NCI-H345 treated with DMSO at 0.1 percent for 48 hours (cell line): ENCODE measurements at regions not wholly inside any gene's neighbourhood (a gene's known extent, or its start where the extent isn't known, plus 50 kb on each side); places are given as distances from the start of the nearest gene placed in this dataset.

Experiments
- DNase-seq: peaks from one replicate; lab custom pipeline; 2025; ENCODE audit not compliant: unreplicated experiment; lab: John Stamatoyannopoulos, UW

- DNase-seq = no peak
These were observed 847.7 kb upstream of the INTU start for GRCh38 chr4:126784966-126785580.

DNA sequence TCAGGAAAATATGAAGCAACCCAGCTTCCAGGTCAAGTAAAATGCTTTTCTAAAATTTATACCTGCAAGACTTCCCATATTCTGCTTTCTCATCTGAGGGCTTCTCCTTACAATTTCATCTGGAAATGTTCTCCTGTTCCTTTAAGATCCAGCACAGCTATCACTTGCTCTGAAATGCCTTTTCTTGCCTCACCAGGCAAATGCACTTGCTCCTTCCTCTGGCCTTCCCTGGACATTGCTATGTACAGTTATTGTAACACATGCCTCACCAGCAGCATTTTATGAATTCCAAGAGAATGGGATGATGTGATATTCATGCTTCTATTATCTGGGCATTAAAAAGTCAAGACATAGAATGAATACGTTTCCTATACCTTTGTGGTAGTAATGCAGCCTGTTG lies 842.1 kb upstream of the INTU start:
- no peak for DNase-seq

GRCh38 chr4:126794363-126794762 lies 838.4 kb upstream of the INTU start:
- no peak for DNase-seq

DNA sequence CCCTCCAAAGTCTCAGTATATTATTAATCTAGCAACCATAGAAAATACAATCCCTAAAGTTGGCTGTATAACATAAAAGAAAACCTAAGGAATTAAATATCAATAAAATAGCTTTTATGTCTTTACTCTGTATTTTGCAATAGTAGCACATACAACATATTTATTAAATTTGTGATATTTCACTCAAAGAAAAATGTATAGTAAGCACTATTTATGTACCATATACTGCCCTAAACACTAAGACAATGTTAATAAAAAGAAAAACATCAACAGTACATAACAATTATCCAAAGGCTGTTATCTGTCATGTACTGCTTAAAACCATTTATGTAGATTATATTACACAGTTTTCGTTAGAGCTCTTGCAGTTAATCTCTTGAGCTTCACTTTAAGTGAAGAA lies 834.5 kb upstream of the INTU start:
- DNase-seq = no peak

DNA sequence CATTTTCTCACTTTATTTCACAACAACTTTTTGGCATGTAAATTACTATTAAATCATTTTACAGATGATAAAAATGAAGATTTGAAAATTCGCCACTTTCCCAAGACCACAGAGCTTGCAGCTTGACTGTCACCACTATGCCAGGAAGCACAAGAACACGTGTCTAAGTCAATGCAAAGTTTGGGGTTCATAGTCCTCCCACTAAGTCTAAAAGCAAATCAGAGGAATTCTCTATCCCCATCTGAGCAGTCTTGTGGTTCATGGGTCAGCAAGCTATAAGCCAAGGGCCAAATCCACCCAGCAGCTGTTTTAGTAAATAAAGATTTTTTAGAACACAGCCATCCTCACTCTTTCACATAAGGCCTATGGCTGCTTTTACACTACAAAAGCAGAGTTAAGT lies 833.3 kb upstream of the INTU start:
- DNase-seq = no peak

- DNase-seq = no peak
These were observed 832.7 kb upstream of the INTU start for GRCh38 chr4:126799971-126800574.

DNA sequence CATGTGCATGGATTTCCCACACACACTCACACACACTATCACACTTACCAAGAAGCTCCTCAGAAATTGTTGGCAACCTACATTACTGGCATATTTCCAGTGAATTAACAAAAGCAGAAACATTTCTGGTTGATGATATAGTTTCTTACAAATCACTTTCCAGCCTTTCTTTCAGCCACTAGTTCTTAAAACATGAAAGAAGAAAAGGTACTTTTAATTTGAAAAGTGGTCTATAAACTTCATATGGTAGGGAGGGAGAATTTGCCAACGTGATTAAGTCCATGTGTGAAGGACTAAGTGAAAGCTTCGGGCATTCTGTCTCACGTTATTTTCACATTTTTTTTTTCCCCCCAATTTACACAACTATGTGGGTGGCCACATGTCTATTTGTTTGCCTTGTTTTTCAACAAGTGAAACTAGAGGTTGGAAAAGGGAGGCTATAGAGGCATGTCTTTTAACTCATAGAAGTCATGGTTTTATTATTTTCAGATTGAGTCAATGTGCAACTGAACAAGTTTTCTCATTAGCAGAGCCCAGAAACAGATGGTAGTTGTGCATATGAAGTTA lies 832.1 kb upstream of the INTU start:
- no peak for DNase-seq

DNA sequence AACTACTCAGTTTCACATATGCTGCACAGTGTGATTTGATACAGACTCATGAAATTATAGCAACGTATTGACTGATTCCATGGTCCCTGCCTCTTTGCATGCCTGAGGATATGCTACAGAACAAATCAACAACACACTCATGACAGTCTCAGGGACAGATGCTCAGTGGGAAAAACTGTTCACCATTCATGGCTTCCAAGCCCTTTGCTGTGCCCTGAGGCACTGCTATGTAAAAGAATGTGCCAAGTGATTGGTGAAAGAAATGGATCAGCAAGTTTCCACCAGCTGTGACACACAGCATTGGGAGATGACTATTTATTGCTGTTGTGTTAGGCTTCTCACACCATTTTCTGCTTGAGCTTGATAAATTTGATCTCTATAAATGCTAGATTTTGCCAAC lies 825.6 kb upstream of the INTU start:
- DNase-seq = no peak

DNA sequence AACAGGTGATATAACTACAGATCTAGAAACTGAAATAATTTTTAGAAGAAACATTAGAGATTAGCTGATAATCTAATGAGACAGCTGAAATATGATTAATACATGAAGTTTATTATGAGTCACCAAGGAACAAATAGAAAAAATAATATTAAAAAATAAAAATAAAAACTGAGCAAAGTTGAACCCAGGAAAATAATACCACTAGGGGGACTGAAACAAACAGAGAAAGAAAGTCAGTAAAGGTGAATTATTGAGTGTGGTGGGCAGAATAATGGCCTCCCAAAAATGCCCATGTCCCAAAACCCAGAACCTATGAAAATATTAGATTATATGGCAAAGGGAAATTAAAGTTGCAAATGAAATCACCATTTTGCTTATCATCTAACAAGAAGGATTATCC lies 820.7 kb upstream of the INTU start:
- DNase-seq = no peak

DNA sequence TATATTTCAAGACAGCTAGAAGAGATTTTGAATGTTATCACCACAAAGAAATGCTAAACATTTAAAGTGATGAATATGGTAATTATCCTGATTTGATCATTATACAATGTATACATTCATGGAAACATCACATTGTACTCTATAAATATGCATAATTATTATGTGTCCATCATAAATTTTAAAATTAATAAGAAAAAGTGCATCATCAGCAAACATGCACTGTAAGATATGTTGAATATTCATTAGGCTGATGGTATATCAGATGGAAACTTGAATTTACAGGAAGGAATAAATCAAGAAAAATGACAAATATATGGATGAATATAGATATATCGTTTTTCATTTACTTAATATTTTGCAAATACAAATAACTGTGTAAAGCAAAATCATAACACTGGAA lies 812.1 kb upstream of the INTU start:
- DNase-seq = no peak

DNA sequence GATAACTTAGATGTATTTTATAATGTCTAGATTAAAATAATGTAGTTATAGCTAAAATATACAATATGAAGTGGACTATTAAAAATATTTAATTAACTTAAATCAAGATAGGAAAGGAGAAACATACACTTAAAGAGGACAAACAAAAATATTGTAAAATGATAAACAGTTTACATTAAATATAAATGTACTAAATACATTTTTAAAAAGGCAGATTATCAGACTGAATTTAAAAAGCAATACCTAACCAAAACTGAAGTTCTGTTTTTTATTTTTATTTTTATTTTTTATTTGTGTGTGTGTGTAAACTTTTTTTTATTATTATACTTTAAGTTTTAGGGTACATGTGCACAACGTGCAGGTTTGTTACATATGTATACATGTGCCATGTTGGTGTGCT lies 811.6 kb upstream of the INTU start:
- DNase-seq = no peak

DNA sequence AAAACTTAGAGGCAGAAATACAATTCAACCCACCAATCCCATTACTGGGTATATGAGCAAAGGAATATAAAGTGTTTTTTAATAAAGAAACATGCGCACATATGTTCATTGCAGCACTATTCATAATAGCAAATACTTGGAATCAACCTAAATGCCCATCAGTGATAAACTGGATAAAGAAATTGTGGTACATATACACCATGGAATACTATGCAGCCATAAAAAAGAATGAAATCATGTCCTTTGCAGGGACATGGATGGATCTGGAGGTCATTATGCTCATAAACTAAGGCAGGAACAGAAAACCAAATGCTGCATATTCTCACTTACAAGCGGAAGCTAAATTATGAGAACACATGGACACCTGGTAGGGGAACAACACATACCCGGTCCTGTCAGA lies 807.7 kb upstream of the INTU start:
- DNase-seq = no peak

- DNase-seq = no peak
These were observed 805.1 kb upstream of the INTU start for GRCh38 chr4:126827669-126828068.

DNA sequence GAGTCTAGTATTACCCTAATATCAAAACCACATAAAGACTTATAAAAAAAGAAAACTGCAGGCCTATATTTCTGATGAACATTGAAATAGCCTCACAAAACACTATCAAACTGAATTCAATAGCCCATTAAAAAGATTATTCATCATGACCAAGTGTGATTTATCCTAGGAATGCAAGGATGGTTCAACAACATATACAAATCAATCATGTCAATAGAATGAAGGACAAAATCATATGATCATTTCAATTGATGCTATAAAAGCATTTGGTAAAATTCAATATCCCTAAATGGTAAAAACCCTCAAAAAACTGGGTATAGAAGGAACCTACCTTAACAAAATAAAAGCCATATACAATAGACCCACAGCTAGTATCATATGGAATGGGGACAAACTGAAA lies 797.9 kb upstream of the INTU start:
- no peak for DNase-seq

DNA sequence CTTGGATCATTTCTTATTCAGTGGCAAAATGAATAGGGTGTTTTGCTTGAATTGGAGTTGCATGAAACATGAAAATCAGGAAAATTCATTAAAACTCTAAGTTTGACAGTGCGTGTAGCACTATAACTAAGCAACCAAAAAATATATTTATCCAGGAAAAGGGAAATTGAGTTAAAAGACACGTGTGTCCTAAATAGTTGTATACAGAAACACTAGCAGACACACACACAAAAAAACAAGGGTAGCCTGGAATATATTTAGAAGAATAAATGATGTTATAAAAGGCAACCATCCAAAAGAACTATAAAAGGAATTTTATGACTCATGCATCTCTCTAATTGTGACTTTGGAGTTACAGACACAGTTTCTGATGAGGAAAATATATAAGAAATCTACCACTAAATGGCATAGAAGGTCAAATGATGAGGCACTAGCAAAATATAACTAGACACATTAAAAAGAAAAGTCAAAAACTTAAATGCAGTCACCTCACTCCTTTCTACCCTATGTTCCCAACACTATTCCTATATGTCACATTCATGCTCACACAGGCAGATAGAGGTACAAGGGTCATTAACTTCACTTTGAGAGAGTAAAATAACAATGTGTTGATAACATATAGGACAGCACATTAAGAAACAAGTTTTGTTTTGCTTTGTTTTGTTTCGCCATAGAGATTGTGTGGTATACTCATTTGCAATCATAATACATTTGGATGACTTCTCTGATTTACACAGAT lies 793.6 kb upstream of the INTU start:
- DNase-seq = no peak

DNA sequence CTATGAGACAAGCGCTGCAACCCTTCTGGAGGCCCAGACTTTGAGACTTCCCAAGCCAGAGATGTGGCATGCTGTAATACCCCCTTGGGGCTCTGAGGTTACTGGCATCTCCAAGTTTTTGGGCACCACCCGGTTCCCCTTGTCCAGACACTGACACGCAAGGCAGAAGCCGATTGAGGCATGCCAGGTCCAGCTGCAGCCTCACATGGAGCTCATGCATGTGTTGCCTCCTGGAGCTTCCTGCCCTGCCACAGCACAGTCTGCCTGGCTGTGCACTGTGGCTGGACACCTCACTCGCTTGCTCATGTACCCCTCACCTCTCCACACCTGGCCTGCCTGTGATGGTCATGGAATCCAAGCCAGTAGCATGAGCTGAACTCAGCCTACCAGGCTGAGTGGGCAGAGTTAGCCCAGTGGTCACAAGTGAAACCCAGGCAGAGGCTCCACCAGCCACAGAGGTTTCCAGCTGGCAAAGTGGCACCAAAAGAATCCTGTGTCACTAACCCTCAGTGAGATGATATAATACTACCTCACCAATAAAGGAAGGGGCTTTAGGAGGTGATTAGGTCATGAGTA lies 789.2 kb upstream of the INTU start:
- no peak for DNase-seq

DNA sequence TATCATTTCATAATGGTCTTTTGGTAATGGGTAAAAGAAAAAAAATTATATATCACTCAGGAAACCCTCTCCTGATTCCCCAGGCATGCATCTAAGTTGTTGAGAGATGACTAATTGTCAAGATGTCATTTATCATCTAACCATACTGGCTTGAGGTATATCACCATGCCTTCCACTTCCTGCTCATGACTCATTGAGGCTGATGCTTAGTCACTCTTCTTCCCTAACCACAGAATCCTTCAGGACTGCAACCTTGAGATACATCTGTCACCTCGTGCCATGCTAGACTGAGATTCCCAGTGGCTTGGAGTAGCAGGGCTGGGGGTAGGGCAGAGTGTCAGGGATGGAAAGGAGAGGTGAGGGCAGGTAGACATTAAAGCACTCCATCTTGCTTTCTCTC lies 782.5 kb upstream of the INTU start:
- no peak for DNase-seq

DNA sequence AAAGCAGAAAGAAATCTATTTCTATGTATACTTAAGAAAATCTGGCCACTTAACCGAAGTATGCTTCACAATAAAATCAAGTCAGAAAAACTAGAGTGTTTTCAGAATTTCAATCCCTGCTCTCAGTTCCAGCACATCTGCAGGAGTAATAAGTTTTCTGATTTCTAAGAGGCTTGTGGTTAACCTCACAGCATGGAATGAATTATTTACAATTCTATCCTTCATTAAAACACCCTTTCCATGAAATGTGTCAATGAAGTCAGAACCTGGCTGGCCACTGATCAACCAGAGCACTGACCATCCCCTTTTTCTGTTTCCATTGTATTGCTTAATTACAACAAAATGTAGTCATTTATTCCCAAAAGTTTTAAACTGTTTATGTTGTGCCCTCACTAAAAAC lies 781.4 kb upstream of the INTU start:
- DNase-seq = no peak

DNA sequence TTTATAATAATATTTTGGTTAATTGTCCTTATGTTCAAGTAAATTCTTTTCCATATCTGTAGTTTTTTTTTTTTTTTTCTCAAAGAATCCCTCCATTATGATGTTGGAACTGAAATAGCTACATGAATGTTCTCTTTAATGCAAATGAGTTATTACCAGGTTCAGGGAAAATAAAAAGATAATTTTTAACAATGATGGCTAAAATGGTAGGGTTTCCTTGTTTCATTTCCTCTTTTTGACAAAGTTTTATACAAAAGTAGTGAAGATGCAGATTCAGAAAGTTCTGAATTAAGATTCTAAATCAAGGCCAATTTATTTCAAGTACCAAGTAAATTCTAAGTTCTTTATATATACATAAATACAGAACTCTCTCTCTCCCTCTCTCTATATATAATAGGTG lies 779.0 kb upstream of the INTU start:
- DNase-seq = no peak

DNA sequence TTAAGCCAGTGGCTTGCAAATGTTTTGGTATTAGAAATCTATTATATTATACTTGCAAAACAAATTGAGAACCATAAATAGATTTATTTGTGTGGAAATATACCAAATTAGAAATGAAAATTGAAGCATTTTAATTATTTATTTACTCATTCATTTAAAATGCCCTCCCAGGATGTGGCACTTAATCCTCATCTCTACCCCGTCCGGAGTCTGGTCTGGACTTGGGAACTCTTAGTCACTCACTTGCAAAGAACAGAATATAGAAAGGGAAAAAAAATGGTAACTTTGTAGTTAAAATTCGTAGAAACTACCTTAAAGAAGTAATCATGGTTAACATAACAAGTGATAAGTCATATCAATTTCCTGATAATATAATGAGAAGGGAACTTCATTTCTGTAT lies 775.9 kb upstream of the INTU start:
- no peak for DNase-seq

- DNase-seq = no peak
These were observed 773.4 kb upstream of the INTU start for GRCh38 chr4:126859314-126859713.

- DNase-seq = no peak
These were observed 772.9 kb upstream of the INTU start for GRCh38 chr4:126859872-126860271.
